Neural progenitor cell (in vitro differentiated cells): ENCODE measurements at regions not wholly inside any gene's neighbourhood (a gene's known extent, or its start where the extent isn't known, plus 50 kb on each side); places are given as distances from the start of the nearest gene placed in this dataset.
A peak's percentile ranks its signal among the peaks of the same experiment; 100 is the strongest.
"Not testable (repeated sequence)": the region's sequence is repeated elsewhere in the genome, so short reads cannot be mapped to it uniquely, and the experiment has no call there.

Source experiments
- DNase-seq: peaks from one replicate; pipeline ENCODE4 v3.0.0-alpha.2; 2016; ENCODE audit warnings: low spot score
- H2AFZ ChIP-seq: fragments of 200-600 bp; sonication (generic); replicated peaks from 2 replicates; pipeline ENCODE4 v1.6.1; 2016; ENCODE audit warnings: antibody characterized with exemption
- H3F3A ChIP-seq: fragments of 200-600 bp; sonication (generic); 2 replicates; pipeline ENCODE4 v1.6.1; 2016; ENCODE audit warnings: antibody characterized with exemption, low read depth
- H3K27ac ChIP-seq: fragments of 200-600 bp; sonication (generic); 2 replicates; pipeline ENCODE4 v1.5.1; 2016; ENCODE audit warnings: mild to moderate bottlenecking
- H3K27me3 ChIP-seq: fragments of 200-600 bp; sonication (generic); 2 replicates; pipeline ENCODE4 v1.6.1; 2016; ENCODE audit warnings: mild to moderate bottlenecking, moderate library complexity
- H3K36me3 ChIP-seq: fragments of 200-600 bp; sonication (generic); 2 replicates; pipeline ENCODE4 v1.5.1; 2016
- H3K4me1 ChIP-seq: fragments of 200-600 bp; sonication (generic); 2 replicates; pipeline ENCODE4 v1.6.1; 2016; ENCODE audit warnings: mixed run types
- H3K4me2 ChIP-seq: fragments of 200-600 bp; sonication (generic); 2 replicates; pipeline ENCODE4 v1.6.1; 2016
- H3K4me3 ChIP-seq: fragments of 200-600 bp; sonication (generic); 2 replicates; pipeline ENCODE4 v1.5.1; 2016
- H3K79me2 ChIP-seq: fragments of 200-600 bp; sonication (generic); 2 replicates; pipeline ENCODE4 v1.6.1; 2016; ENCODE audit warnings: low read depth
- H3K9ac ChIP-seq: fragments of 200-600 bp; sonication (generic); 2 replicates; pipeline ENCODE4 v1.6.1; 2016
- H3K9me3 ChIP-seq: fragments of 200-600 bp; sonication (generic); 2 replicates; pipeline ENCODE4 v1.5.1; 2016; ENCODE audit warnings: low read depth
- H4K20me1 ChIP-seq: fragments of 200-600 bp; sonication (generic); 2 replicates; pipeline ENCODE4 v1.6.1; 2016; ENCODE audit warnings: low read depth
- H3K27ac Mint-ChIP-seq: 3 replicates; pipeline ENCODE4 v1.8.0; 2021; ENCODE audit warnings: mixed read lengths
- H3K27me3 Mint-ChIP-seq: 2 replicates; pipeline ENCODE4 v1.8.0; 2022; ENCODE audit warnings: low read depth, mild to moderate bottlenecking, inconsistent platforms, moderate library complexity, mixed read lengths; ENCODE audit not compliant: insufficient read depth
- H3K36me3 Mint-ChIP-seq: 3 replicates; pipeline ENCODE4 v1.8.0; 2021; ENCODE audit warnings: mixed read lengths
- H3K4me1 Mint-ChIP-seq: 3 replicates; pipeline ENCODE4 v1.8.0; 2021; ENCODE audit warnings: mixed read lengths
- H3K4me3 Mint-ChIP-seq: 3 replicates; pipeline ENCODE4 v1.8.0; 2021; ENCODE audit warnings: mild to moderate bottlenecking, moderate library complexity, mixed read lengths
- H3K9me3 Mint-ChIP-seq: 3 replicates; pipeline ENCODE4 v1.8.0; 2020; ENCODE audit warnings: mixed read lengths
- EZH2 ChIP-seq: fragments of 200-600 bp; sonication (generic); IDR thresholded peaks from 2 replicates; pipeline ENCODE4 v1.6.1; 2017; ENCODE audit warnings: antibody characterized with exemption, mild to moderate bottlenecking, moderate library complexity
- EZH2phosphoT487 ChIP-seq: fragments of 200-600 bp; sonication (generic); IDR thresholded peaks from 2 replicates; pipeline ENCODE4 v1.6.1; 2017; ENCODE audit warnings: antibody characterized with exemption
- TF ChIP-seq, protein P1 (sequence below): fragments of 200-600 bp; sonication (generic); IDR thresholded peaks from 2 replicates; pipeline ENCODE4 v1.5.1; 2017; ENCODE audit warnings: antibody characterized with exemption, mild to moderate bottlenecking

DNA sequence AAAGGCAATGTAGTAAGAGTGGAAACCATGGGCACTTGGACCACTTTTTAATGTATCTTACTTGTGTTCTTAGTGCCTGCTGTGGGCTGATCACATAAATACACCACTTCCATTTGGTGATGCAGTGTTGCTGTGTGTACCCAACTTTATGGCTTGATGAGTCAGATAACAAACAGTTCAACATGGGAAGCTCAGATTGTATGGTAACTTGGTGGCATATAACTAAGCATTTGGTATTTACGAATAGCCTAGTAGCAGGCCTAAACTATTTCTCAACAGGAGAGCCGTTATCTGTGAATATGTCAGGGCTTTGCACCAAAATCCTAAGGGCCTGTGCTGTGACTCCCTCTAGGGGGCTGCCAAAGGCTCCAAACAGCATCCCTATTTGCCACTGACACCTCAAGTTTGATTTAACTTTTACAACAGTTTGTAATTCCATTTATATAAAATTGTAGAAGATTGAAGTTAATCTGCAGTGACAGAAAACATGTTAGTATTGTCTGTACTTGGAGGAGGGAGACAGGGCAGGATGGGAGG, 640.4 kb upstream of the CADM2 start:
- no peaks in the 10 kb centered on the region for H3K4me1 ChIP-seq
- no peaks in the 10 kb centered on the region for H3F3A ChIP-seq
- no peaks in the 10 kb centered on the region for H3K27me3 Mint-ChIP-seq
- H4K20me1 ChIP-seq, result no peaks in the 10 kb centered on the region
- H3K36me3 ChIP-seq, result no peaks in the 10 kb centered on the region
- H3K4me2 ChIP-seq, result no peak overlapping the region
- no peak overlapping the region for H2AFZ ChIP-seq
- H3K4me3 ChIP-seq, result no peak overlapping the region
- H3K9me3 Mint-ChIP-seq, result no peaks in the 10 kb centered on the region
- TF ChIP-seq EZH2, result no peak
- TF ChIP-seq, protein P1, sequence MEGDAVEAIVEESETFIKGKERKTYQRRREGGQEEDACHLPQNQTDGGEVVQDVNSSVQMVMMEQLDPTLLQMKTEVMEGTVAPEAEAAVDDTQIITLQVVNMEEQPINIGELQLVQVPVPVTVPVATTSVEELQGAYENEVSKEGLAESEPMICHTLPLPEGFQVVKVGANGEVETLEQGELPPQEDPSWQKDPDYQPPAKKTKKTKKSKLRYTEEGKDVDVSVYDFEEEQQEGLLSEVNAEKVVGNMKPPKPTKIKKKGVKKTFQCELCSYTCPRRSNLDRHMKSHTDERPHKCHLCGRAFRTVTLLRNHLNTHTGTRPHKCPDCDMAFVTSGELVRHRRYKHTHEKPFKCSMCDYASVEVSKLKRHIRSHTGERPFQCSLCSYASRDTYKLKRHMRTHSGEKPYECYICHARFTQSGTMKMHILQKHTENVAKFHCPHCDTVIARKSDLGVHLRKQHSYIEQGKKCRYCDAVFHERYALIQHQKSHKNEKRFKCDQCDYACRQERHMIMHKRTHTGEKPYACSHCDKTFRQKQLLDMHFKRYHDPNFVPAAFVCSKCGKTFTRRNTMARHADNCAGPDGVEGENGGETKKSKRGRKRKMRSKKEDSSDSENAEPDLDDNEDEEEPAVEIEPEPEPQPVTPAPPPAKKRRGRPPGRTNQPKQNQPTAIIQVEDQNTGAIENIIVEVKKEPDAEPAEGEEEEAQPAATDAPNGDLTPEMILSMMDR, result peak; percentile 54
- TF ChIP-seq EZH2phosphoT487, result no peak
- H3K4me3 Mint-ChIP-seq, result no peak overlapping the region
- H3K27ac ChIP-seq, result no peak overlapping the region
- no peak overlapping the region for H3K9ac ChIP-seq
- no peaks in the 10 kb centered on the region for H3K9me3 ChIP-seq
- no peaks in the 10 kb centered on the region for H3K36me3 Mint-ChIP-seq
- peak; percentile 30 for DNase-seq
- no peak overlapping the region for H3K27ac Mint-ChIP-seq
- H3K79me2 ChIP-seq, result no peaks in the 10 kb centered on the region
- no peaks in the 10 kb centered on the region for H3K4me1 Mint-ChIP-seq
- H3K27me3 ChIP-seq, result no peaks in the 10 kb centered on the region

DNA sequence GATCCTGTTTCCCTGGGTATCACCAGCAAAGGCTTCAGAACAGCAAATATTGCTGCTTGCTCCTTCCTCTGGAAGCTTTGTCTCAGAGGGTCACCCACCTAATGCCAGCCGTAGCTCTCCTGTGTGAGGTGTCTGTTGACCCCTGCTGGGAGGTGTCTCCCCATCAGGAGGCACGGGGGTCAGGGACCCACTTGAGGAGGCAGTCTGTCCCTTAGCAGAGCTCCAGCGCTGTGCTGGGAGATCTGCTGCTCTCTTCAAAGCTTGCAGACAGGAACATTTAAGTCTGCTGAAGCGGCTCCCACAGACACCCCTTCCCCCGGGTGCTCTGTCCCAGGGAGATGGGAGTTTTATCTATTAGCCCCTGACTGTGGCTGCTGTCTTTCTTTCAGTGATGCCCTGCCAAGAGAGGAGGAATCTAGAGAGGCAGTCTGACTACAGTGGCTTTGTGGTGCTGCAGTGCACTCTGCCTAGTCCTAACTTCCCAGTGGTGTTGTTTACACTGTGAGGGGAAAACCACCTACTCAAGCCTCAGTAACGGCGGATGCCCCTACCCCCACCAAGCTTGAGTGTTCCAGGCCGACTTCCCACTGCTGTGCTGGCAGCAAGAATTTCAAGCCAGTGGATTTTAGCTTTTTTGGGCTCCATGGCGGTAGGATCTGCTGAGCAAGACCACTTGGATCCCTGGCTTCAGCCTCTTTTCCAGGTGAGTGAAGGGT, 593.1 kb upstream of the CADM2 start:
- not testable (repeated sequence) for DNase-seq, H3K36me3 Mint-ChIP-seq, H3K4me3 ChIP-seq

More for the DNA sequence above, 593.1 kb upstream of the CADM2 start:
- not testable (repeated sequence) for H3K9me3 ChIP-seq, H3K36me3 ChIP-seq, H3K4me2 ChIP-seq, H3K27ac ChIP-seq, H3K9me3 Mint-ChIP-seq, H4K20me1 ChIP-seq, H3F3A ChIP-seq, H3K4me1 ChIP-seq, H3K79me2 ChIP-seq, H3K4me1 Mint-ChIP-seq, H3K27me3 ChIP-seq, H3K4me3 Mint-ChIP-seq, H3K27me3 Mint-ChIP-seq, H3K9ac ChIP-seq
- peak overlapping the region; percentile 42 for H2AFZ ChIP-seq
- peak overlapping the region; percentile 22 for H3K27ac Mint-ChIP-seq
